ENCODE measurements at regions not wholly inside any gene's neighbourhood (a gene's known extent, or its start where the extent isn't known, plus 50 kb on each side); places are given as distances from the start of the nearest gene placed in this dataset.

DNA sequence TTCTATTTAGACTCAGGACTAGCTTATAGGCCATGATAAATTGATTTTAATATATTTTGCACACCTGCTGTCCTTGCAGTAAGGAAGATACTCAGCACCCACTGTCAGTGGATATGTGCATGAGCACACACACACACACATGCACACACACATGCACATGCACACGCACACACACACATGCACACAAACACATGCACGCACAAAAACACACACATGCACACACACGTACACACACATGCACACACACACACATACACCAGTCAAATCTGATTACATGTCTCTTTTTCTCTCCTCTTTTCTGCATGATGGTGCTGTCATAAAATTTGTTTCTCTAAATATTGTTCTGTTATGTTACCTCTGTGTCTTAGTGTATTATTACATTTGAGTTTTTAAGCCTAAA, 87.3 kb upstream of the OSTN start:
- Histone ChIP-seq H3K4me1 (ENCODE audit: control insufficient read depth, insufficient read depth, low read length) (no peaks in the 10 kb centered on the region), H3K27ac (ENCODE audit: low read length) (no peak overlapping the region), H3K36me3 (ENCODE audit: control insufficient read depth, insufficient read depth, low read length) (no peaks in the 10 kb centered on the region), H3K27me3 (ENCODE audit: control insufficient read depth, insufficient read depth, low read length) (no peaks in the 10 kb centered on the region), H3K9me3 (ENCODE audit: control insufficient read depth, insufficient read depth, low read length) (no peaks in the 10 kb centered on the region), H3K4me3 (ENCODE audit: low read length) (no peak overlapping the region)
- Mint-ChIP-seq H3K4me1 (no peaks in the 10 kb centered on the region), H3K9me3 (peaks cover 2 to 10% of the 10 kb centered on the region in 2 donors), H3K4me3 (no peak overlapping the region), H3K27me3 (ENCODE audit: low read depth in 2 of 2) (no peaks in the 10 kb centered on the region), H3K36me3 (no peaks in the 10 kb centered on the region), H3K27ac (no peak overlapping the region)
- TF ChIP-seq, protein P1, sequence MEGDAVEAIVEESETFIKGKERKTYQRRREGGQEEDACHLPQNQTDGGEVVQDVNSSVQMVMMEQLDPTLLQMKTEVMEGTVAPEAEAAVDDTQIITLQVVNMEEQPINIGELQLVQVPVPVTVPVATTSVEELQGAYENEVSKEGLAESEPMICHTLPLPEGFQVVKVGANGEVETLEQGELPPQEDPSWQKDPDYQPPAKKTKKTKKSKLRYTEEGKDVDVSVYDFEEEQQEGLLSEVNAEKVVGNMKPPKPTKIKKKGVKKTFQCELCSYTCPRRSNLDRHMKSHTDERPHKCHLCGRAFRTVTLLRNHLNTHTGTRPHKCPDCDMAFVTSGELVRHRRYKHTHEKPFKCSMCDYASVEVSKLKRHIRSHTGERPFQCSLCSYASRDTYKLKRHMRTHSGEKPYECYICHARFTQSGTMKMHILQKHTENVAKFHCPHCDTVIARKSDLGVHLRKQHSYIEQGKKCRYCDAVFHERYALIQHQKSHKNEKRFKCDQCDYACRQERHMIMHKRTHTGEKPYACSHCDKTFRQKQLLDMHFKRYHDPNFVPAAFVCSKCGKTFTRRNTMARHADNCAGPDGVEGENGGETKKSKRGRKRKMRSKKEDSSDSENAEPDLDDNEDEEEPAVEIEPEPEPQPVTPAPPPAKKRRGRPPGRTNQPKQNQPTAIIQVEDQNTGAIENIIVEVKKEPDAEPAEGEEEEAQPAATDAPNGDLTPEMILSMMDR (IDR thresholded peaks at IDR 0.05): no peak
- ATAC-seq (no peak), DNase-seq (no peak)
- WGBS (ENCODE audit: insufficient coverage): 68% methylated on average over 2 of the region's 3 CpGs
- intact Hi-C loops (cut with micrococcal nuclease): no loop called here

DNA sequence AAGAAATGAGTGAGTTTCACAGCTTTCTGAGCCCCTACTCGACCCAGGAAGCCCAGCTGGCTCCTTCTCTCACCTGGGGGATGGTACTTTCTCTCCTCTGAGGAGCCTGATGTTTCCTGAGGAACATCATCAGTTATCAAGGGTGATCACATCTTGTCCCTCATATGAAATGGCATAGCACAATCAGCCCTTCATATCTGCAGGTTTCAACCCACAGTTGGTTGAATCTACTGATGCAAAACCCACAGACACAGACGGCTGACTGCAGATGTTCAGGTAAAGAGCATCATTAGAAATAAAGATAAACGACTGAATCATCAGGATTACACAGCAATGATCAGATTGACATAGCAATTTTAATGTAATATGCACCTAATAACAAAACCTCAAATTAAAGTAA, 93.6 kb upstream of the OSTN start:
- no peak overlapping the region for H3K27ac ChIP-seq (ENCODE audit: low read length)
- Mint-ChIP-seq H3K4me3 (no peak overlapping the region), H3K27ac (no peak overlapping the region), H3K36me3 (peaks cover 9% of the 10 kb centered on the region), H3K9me3 (peaks cover 9 to 14% of the 10 kb centered on the region in 2 donors), H3K27me3 (ENCODE audit: low read depth in 2 of 2) (no peaks in the 10 kb centered on the region), H3K4me1 (no peaks in the 10 kb centered on the region)
- TF ChIP-seq, protein P1 (IDR thresholded peaks at IDR 0.05): no peak
- H3K9me3 ChIP-seq (ENCODE audit: control insufficient read depth, insufficient read depth, low read length): no peaks in the 10 kb centered on the region
- H3K36me3 ChIP-seq (ENCODE audit: control insufficient read depth, insufficient read depth, low read length): no peaks in the 10 kb centered on the region
- intact Hi-C loops (cut with micrococcal nuclease): no loop called here
- ATAC-seq (no peak), DNase-seq (no peak)
- no peaks in the 10 kb centered on the region for H3K4me1 ChIP-seq (ENCODE audit: control insufficient read depth, insufficient read depth, low read length)
- H3K4me3 ChIP-seq (ENCODE audit: low read length): no peak overlapping the region
- WGBS (ENCODE audit: insufficient coverage): 24% methylated on average over 1 of the region's 3 CpGs
- H3K27me3 ChIP-seq (ENCODE audit: control insufficient read depth, insufficient read depth, low read length): no peaks in the 10 kb centered on the region

DNA sequence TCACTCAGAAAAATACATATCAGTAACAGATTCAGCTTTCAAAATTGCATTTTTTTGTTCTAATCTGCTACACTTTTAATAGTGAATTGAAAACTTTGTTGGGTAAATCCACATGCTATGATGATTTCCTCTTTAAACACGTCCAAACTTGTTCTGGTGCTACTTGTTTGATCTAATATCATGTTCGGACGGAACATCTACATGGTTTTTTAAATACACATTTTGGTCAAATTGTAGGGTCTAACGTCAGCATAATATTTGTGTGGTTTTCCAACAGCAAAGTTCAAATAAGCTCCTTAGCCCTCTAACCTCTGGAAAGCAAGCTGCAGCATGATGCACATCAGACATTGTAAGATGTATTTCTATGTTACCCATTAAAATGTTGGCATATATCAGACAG, 98.5 kb upstream of the OSTN start:
- intact Hi-C loops (cut with micrococcal nuclease): no loop called here
- H3K27me3 ChIP-seq (ENCODE audit: control insufficient read depth, insufficient read depth, low read length): no peaks in the 10 kb centered on the region
- H3K4me1 ChIP-seq (ENCODE audit: control insufficient read depth, insufficient read depth, low read length): no peaks in the 10 kb centered on the region
- H3K27ac Mint-ChIP-seq: no peak overlapping the region
- no peak overlapping the region for H3K4me3 Mint-ChIP-seq
- no peaks in the 10 kb centered on the region for H3K36me3 ChIP-seq (ENCODE audit: control insufficient read depth, insufficient read depth, low read length)
- no peak for DNase-seq
- H3K27ac ChIP-seq (ENCODE audit: low read length): no peak overlapping the region
- H3K27me3 Mint-ChIP-seq (ENCODE audit: low read depth in 2 of 2): no peaks in the 10 kb centered on the region
- ATAC-seq: no peak
- H3K9me3 Mint-ChIP-seq: peaks cover 9 to 10% of the 10 kb centered on the region in 2 donors
- H3K4me3 ChIP-seq (ENCODE audit: low read length): no peak overlapping the region
- no peaks in the 10 kb centered on the region for H3K9me3 ChIP-seq (ENCODE audit: control insufficient read depth, insufficient read depth, low read length)
- TF ChIP-seq, protein P1 (IDR thresholded peaks at IDR 0.05): no peak
- H3K36me3 Mint-ChIP-seq: peaks cover 9% of the 10 kb centered on the region
- 91% methylated on average over 4 of the region's 4 CpGs for WGBS (ENCODE audit: insufficient coverage)
- no peaks in the 10 kb centered on the region for H3K4me1 Mint-ChIP-seq

DNA sequence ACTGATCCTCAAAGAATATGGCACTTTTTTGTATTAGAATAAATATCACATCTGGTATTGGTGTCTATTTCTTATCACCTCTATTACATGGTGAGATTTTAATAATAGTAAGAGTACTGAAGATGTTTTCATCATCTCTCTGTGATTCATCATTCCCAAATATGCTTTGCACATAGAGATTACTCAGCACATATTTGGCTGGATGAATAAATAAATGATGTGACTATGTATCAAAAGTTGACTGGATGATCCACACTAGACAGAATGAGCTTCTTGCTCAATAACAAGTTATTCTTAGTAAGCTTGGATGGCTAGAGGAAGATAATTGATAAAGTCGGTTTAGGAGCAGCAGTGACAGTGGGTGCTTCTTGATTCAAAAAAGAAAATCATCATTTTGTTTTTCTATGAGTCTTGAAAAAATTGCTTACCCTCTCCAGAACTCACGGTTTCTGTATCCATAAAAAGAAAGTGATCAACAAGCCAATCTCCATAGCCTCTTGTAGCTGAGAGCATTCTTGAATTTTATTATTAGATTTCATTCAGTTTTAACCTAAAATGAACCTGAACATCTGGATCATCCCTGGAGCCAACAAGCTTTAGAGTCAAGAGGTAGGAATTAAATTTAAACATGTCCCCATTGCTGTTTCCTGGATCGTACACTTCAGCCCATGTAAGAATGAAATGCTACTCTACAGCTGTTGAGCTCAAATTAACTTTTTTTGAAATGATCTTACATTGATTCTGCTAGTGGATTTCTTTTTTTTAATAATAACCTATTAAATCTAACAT, 104.8 kb upstream of the OSTN start:
- H3K27me3 Mint-ChIP-seq (ENCODE audit: low read depth in 2 of 2): no peaks in the 10 kb centered on the region
- H3K4me3 Mint-ChIP-seq: no peak overlapping the region
- intact Hi-C loops (cut with micrococcal nuclease): no loop called here
- ATAC-seq: no peak
- H3K4me3 ChIP-seq (ENCODE audit: low read length): no peak overlapping the region
- H3K9me3 Mint-ChIP-seq: no peaks in the 10 kb centered on the region
- no peaks in the 10 kb centered on the region for H3K27me3 ChIP-seq (ENCODE audit: control insufficient read depth, insufficient read depth, low read length)
- no peak overlapping the region for H3K27ac Mint-ChIP-seq
- no peaks in the 10 kb centered on the region for H3K36me3 Mint-ChIP-seq
- WGBS (ENCODE audit: insufficient coverage): 81% methylated on average over 2 of the region's 3 CpGs
- no peaks in the 10 kb centered on the region for H3K9me3 ChIP-seq (ENCODE audit: control insufficient read depth, insufficient read depth, low read length)
- no peaks in the 10 kb centered on the region for H3K4me1 ChIP-seq (ENCODE audit: control insufficient read depth, insufficient read depth, low read length)
- no peak overlapping the region for H3K27ac ChIP-seq (ENCODE audit: low read length)
- H3K36me3 ChIP-seq (ENCODE audit: control insufficient read depth, insufficient read depth, low read length): no peaks in the 10 kb centered on the region
- no peak for DNase-seq
- H3K4me1 Mint-ChIP-seq: no peaks in the 10 kb centered on the region
- TF ChIP-seq, protein P1 (IDR thresholded peaks at IDR 0.05): no peak

All from natural killer cell (primary cell).